NCI-H146 treated with DMSO at 0.1 percent for 48 hours (cell line): ENCODE measurements at regions not wholly inside any gene's neighbourhood (a gene's known extent, or its start where the extent isn't known, plus 50 kb on each side); places are given as distances from the start of the nearest gene placed in this dataset.

Experiments used
- DNase-seq: peaks from one replicate; lab custom pipeline; 2025; ENCODE audit not compliant: unreplicated experiment; lab: John Stamatoyannopoulos, UW

- no peak for DNase-seq
These were observed 328.9 kb downstream of the LTN1 start for GRCh38 chr21:28663754-28664153.

DNA sequence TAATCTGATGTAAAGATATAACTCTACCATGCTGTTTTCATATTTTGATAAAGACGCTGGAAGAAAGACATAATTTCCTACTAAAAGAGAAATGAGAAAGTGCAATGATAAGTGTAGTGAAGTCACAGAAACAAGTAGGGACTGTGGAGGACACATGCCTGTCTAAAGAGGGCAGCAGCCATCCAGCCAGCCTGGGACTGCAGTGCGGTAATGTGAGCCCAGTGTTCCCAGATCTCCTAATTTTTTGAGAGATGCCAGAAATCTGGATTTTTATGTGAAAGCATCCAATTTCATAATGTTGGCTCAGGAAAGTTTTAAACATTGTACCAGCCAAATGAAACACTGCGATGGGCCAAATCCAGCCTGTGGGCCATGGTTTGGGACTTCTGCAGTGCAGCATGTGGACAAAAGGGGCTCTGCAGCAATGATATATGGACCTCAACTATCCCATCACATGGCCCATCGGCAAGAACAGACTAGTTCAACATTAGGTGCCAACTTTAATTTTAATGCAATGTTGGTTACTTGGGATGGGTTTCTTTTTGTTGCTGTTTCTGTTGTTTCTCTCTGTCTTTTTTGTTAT, 329.5 kb downstream of the LTN1 start:
- no peak for DNase-seq

- no peak for DNase-seq
These were observed 335.1 kb downstream of the LTN1 start for GRCh38 chr21:28657566-28657965.

DNA sequence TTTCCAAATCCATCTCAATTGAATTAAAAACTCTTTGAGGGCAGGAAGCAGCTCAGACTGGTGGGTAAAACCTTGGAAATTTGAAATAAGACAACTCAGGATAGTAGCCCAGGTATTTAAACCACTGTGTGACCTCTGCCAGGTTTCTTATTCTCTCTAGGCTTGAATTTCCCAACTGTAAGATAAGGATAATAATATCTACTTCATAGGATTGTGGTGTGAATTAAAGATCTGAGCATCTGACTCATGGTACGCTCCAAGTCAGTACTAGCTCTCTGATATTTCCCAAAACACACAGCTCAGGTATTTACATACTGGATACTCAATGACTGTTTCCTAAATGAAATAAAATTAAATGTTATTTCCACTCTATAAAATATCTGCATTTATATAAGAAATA, 337.2 kb downstream of the LTN1 start:
- no peak for DNase-seq

DNA sequence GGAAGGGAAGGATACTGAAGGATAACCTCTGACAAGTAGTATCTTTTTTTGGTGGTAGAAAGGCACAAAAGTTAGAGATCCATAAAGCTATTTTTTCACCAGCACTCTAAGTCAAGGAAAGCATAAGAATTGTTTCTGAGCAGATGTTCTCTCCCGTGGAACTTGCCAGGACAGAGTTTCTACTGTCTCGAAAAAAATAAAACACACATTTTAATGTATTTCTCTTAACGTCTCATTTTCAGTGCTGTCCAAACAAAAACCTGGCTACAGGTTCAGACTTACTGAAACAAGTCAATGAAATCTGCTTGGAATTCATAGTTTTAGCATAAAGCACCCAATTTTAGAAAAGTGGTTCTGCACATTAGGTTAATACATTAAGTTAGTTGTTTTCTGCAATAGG, 338.3 kb downstream of the LTN1 start:
- no peak for DNase-seq

DNA sequence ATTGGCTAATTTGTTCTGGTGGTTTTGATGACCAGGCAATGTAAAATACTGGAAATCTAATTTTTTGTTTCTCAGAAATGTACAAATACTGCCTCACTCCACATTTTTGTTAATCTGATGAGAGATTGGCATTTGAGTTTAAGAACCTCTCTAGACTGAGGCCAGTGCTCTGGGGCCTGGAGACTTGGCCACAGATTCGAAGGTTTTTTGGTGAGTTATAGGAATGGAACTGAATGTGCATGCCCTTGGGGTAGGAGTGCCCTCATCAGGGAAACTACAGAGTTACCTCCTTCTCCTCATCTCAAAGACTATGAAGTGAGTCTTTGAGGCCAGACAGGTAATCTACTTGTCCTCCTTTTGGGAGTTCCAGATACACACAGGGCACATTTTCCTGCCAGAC, 347.9 kb downstream of the LTN1 start:
- DNase-seq, result no peak

- DNase-seq, result no peak
These were observed 349.8 kb downstream of the LTN1 start for GRCh38 chr21:28642891-28643290.

DNA sequence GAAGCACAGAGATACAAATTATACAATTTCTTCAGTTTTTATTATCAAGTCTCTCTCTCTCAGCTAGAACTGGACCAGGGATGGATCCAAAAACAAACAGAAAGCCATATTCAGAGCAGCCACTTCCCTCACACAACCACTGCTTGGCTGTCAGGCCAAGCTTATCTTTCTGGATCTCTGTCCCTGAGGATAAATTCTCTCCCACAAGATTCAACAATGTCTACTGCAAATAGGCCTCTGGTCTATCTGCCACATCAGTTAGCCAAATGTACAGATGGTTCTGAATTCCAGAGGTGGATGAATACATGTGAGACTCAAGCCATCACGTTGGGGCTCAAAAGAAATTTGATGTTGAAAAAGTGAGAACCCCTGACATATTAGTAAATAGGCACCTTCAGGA, 350.9 kb downstream of the LTN1 start:
- no peak for DNase-seq

GRCh38 chr21:28640326-28640725, 352.4 kb downstream of the LTN1 start:
- DNase-seq, result no peak

- DNase-seq, result no peak
These were observed 352.9 kb downstream of the LTN1 start for GRCh38 chr21:28639737-28640136.

DNA sequence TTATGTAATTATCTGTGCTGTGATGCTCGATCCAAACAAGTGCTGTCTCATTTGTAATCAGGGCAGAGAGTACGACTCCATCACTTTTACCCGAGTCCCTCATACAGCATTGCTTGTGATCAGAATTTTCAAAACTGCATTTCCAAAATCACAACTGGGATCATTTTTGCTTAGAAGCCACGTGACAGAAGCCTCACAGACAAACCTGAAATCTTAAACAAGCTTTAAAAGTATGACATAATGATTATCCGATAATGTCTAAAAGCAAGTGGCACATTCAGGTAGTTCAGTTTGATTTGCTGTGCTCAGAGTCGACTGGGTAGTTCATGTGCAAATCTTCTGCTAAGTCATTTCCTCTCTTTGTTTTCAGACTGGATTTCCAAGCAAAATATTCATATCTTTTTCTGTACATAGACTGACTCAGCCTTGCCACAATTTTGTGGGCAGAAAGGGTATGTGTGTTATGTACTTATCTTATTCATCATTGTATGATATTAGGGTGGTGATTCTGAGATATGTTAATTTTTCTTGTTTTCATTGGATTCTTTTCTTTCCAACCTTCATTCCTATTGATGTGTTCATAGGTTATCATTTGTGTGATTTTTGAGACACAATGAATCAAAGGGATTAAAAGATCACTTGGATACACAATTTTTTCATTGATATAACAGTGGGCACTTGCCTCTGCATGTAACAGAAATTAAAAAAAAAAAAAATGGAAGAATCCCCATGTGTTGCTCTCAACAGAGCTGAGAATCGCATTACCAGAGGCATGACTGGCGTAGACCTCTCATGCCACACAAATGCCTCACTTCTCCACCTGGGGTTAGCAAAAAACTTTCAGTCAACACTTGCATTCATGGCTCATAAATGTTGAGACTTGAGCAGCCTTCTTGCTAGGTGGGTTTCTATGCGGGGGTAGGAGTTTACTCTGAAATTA, 355.7 kb downstream of the LTN1 start:
- no peak for DNase-seq

- DNase-seq, result no peak
These were observed 357.1 kb downstream of the LTN1 start for GRCh38 chr21:28635541-28635940.

DNA sequence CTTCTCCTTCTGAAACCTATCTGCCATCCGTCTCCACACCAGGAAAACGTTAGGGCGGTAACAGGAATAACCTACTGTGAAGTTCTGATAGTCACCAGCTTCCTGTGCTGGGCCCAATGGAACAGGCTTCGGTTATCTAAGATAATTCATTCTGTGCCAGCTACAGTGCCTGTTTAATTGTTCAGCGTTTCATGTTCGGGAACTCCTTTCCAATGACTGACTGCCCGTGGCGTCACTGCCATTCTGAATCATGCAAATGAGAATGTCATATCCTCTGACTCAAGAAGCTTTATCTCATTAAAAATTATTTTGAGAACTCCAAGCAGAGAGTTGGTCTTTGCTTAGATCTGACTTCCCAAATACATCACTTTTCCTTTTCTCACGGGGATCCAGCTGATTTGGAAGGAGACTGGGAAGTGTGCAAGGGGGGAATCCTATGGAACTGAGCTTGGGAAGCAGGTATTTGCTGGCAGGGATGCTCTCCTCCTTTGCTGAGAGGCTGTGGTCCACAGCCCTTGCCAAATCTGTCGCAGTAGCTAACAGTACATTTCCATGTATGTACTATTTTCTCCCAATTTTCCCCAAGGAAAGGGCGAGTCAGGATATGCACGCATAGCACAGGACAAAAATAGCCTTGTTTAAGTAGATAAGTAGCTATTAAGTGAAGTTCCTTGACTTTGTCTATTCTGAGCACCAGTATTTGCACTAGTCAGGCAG, 358.7 kb downstream of the LTN1 start:
- DNase-seq, result no peak

DNA sequence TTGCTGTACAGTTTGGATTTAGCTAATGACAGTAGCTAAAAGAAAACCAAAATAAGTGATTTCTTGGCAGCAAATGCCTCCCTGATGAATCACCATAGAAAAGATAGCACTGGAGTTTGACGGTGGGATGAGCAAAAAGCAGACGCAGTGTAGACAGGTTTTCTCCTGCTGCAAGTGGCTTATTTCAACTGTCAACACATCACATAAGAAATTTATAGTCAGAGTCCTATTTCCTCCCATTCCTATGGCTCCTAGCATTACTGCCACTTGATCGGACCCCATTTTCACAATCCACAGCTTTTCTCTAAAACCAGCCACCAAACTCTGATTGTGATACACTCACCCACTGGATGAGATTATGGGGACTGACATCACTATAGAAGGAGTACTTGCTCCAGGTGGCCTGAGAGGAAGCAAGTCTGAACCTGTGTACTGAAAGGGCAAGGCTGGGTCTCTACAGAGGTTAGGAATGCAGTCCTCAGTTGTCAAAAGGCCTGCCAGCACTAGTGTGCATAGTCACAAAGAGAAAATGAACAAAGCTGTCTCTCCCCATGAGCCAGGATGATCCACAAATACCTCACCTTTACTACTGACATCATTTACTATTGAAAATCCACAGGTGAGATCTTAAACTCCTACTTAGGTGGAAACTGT, 359.8 kb downstream of the LTN1 start:
- no peak for DNase-seq

GRCh38 chr21:28627691-28628090, 365.0 kb downstream of the LTN1 start:
- DNase-seq, result no peak

DNA sequence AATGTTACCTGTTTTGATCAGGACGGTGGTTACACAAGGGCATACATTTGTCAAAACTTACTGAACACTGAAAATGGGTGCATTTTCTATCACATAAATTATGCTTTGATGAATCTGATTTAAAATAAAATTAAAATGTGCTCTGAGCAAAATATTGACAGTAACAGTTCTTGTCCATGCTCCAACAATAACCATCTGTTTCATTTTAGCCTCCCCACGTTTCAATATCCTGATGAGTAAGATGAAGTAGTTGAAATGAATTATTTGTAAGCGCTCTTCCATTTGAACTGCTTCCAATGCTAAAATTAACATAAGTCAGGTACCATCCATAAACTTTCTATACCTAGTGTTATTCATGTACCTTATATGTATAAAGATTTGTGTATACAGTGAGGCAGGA, 365.4 kb downstream of the LTN1 start:
- DNase-seq, result no peak

- no peak for DNase-seq
These were observed 368.1 kb downstream of the LTN1 start for GRCh38 chr21:28624626-28625025.

DNA sequence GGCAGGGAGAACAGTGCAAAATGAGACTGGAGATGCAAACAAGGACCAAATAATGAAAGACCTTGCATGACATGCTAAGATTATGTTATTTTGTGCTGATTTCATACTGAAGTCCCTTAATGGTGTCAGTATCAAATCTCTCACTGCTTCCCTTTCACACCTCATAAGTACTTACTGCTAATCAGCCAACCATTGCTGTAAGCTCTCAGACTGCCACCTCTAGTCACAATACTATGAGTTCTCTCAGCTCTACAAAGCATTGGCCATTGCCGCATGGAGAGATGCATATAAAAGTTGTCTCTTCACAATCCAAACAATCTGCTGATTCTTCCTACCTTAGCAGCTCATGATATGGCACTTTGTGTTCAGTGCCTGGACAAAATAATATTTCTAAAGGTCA, 375.4 kb downstream of the LTN1 start:
- DNase-seq, result no peak

GRCh38 chr21:28615276-28615675, 377.4 kb downstream of the LTN1 start:
- DNase-seq, result no peak

DNA sequence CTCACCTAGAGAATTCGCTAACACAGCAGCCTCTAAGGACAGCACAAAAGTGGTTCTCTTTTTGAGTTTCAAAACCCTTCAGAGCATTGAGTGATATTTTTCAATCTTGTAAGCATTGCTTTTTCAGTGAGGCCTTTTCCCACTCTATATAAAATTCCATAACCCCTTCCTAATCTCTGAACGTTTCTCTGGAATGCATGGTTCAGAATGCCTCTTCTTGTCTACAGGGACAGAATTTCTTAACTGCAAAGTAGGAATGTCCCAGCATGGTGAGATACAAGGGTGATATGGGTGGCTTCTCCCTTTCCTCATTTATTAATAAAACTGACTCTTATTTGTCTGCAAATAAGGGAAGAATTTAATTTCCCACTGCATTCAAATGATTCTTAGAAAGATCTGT, 377.9 kb downstream of the LTN1 start:
- no peak for DNase-seq

DNA sequence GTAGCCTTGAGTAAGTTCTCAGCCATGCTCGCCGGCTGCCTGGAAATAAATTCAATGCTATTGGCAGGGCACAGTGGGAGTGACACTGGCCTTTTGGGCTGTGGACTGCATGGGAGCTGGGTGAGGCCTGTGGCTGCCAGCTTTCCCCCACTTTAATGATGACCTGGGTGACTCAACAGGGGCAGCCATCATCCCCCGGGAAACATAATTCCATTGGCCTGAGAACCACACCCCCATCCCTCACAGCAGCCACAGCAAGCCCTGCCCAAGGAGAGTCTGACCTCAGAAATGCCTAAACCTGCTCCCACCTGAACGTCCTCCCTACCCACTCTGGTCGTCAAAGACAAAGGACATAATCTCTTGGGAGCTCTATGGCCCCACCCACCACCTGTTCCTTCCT, 384.0 kb downstream of the LTN1 start:
- no peak for DNase-seq

- no peak for DNase-seq
These were observed 385.1 kb downstream of the LTN1 start for GRCh38 chr21:28607545-28607944.
